Adipose tissue (tissue), 3 donors: ENCODE measurements at regions not wholly inside any gene's neighbourhood (a gene's known extent, or its start where the extent isn't known, plus 50 kb on each side); places are given as distances from the start of the nearest gene placed in this dataset.

ENCODE experiments used
- H3K27ac ChIP-seq: one replicate; pipeline ENCODE4 v1.5.1; 2013; ENCODE audit warnings: low read depth, low read length
- WGBS, 3 donors: extraction: QIAGEN DNeasy Blood & Tissue Kit; methylation state at CpG; one replicate each; pipeline ENCODE4 v1.1.7; 2013; 5-methylcytosine and 5-hydroxymethylcytosine counted together
- donor health status: healthy with polysubstance abuse.
- donor health status: Bipolar disorder and iron deficiency.
- donor health status: healthy.

- WGBS, 3 donors, result 38 to 64% (median 62%) methylated on average over 1 of the region's 1 CpG
- H3K27ac ChIP-seq, result no peak overlapping the region
Observed at GRCh38 chr3:10616321-10616720, 110.9 kb upstream of the ATP2B2 start.

- H3K27ac ChIP-seq, result no peak overlapping the region
- WGBS, 3 donors, result 44 to 55% (median 51%) methylated on average over 11 of the region's 11 CpGs
Observed at GRCh38 chr3:10619989-10620832, 114.8 kb upstream of the ATP2B2 start.

DNA sequence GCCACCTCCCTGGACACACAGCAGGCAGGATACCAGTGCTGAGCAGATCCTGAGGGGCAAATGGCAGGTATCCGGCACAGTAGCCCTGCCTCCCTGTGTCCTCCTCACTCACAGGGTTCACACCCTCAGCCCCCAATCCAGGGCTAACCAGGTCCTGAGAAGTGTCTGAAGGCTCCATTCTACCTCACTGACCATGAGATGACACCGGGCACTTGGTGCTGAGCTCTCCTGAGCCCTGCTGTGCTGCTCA lies 115.4 kb upstream of the ATP2B2 start:
- 49 to 55% (median 53%) methylated on average over 2 of the region's 2 CpGs for WGBS, 3 donors
- no peak overlapping the region for H3K27ac ChIP-seq

DNA sequence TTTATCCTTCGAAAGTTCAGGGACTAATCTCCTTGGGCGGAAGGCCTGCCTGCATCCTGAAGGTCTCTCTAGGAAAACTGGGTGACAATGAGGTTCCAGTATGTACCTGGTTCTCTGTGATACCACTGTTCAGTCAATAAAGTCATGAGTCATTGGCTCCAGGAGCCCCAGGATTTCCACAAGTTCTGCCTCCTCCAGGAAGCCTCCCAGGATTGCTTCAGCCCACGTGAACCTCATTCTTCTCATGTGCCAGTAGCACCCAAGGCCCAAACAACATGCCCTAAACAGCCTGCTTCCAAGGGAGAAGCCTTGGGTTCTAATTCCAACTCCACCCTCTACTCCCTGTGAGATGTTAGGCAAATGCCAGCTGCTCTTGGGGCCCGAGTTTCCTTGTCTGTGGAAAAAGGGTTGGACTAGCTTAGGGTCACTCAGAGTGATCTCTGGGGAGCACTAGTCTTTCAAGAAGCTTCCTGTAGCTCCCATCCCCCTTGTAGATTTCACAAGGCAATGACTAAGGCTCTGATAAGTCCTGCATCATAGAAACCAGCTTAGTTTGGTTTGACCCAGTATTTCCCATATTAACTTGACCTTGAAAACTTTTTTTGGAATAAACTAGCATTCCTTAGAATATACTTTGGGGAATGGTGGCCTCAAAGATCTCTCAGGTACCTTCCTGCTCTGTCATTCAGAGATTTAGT lies 118.3 kb upstream of the ATP2B2 start:
- no peak overlapping the region for H3K27ac ChIP-seq
- WGBS, 3 donors, result 75 to 89% (median 82%) methylated on average over 4 of the region's 4 CpGs

DNA sequence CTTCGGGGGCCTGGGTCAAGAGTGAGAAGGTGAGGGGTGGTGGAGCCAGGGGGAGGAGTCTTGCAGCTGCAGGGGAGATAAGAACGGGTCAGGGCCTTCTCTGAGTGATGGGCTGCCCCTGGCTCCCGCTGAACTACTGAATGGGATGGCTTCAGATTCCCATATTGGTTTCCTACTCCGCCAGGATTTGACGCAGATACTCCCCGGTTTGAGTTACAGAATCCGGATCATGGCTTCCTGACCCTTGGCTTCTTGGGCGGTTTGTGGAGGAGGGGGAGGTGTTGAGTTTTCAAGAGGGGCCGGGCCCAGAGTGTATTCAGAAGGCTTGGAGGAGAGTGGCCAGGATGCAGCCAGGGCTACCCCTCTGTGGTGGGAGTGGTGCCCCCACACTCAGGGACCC lies 119.9 kb upstream of the ATP2B2 start:
- WGBS, 3 donors, result 25 to 55% (median 37%) methylated on average over 9 of the region's 9 CpGs

GRCh38 chr3:10627884-10628572 lies 122.6 kb upstream of the ATP2B2 start:
- WGBS, 3 donors, result 47 to 76% (median 73%) methylated on average over 13 of the region's 13 CpGs
- H3K27ac ChIP-seq, result no peak overlapping the region

More for the DNA sequence above, 119.9 kb upstream of the ATP2B2 start:
- H3K27ac ChIP-seq, result no peak overlapping the region

DNA sequence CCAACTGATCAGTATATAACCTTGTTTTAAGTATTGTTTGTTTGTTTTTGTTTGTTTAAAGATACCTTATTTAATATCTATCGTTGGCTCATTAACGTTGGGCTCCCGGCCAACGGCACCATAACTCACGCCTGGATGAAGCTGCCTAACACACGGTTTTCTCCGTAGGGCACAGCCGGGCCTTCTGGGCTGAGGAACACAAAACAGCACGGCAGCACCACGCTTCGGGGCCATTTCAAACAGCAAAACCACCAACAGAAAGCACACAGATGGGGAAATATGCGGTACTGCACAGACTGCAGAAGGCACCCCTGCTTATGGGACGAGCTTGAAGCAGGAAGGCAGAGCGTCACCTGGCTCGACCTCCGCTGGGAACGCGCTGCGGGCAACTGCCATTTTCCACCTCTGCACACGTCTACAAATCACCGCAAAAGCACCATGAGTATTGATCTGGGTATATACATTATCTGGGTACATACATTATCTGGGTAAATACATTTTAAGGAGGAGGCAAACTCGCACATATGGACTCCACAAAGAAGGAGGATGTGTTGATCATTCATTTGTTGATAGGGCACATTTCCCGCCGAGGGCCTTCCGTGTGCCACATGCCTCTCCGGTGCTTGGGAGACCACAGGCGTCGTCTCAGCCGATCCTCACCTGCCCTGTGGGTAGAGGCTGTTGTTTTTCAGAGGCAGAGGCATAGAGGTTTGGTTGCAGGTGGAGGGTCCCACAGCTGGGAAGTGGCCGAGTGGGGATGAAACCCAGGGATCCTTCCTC lies 123.7 kb upstream of the ATP2B2 start:
- no peak overlapping the region for H3K27ac ChIP-seq

DNA sequence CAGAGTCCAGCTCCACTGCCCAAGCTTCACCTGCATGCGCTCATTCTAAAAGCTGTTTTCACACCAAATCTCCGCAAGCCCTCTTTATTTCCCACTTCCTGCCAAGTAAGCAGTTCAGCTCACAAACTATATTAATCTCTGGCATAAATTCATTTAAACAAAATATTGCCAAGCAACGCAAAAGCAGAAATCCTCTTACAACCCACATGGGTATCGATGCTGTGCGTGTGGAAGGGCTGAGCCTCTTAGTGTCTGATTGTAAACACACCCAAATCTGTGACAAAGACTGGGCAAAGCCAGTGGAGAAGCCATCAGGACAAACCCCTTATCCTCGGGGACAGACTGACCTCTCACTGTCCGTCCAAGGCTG lies 124.3 kb upstream of the ATP2B2 start:
- WGBS, 3 donors, result 61 to 80% (median 71%) methylated on average over 7 of the region's 7 CpGs
- H3K27ac ChIP-seq, result no peak overlapping the region

More for the DNA sequence above, 123.7 kb upstream of the ATP2B2 start:
- WGBS, 3 donors, result 80 to 88% (median 88%) methylated on average over 30 of the region's 30 CpGs

GRCh38 chr3:10631224-10631623 lies 125.8 kb upstream of the ATP2B2 start:
- H3K27ac ChIP-seq, result no peak overlapping the region
- 75 to 96% (median 81%) methylated on average over 1 of the region's 1 CpG for WGBS, 3 donors

- 82 to 88% (median 88%) methylated on average over 6 of the region's 6 CpGs for WGBS, 3 donors
Observed at GRCh38 chr3:10632125-10632524, 126.7 kb upstream of the ATP2B2 start.

GRCh38 chr3:10632741-10633140 lies 127.4 kb upstream of the ATP2B2 start:
- 78 to 84% (median 78%) methylated on average over 3 of the region's 3 CpGs for WGBS, 3 donors
- no peak overlapping the region for H3K27ac ChIP-seq

More at GRCh38 chr3:10632125-10632524, 126.7 kb upstream of the ATP2B2 start:
- H3K27ac ChIP-seq, result no peak overlapping the region

DNA sequence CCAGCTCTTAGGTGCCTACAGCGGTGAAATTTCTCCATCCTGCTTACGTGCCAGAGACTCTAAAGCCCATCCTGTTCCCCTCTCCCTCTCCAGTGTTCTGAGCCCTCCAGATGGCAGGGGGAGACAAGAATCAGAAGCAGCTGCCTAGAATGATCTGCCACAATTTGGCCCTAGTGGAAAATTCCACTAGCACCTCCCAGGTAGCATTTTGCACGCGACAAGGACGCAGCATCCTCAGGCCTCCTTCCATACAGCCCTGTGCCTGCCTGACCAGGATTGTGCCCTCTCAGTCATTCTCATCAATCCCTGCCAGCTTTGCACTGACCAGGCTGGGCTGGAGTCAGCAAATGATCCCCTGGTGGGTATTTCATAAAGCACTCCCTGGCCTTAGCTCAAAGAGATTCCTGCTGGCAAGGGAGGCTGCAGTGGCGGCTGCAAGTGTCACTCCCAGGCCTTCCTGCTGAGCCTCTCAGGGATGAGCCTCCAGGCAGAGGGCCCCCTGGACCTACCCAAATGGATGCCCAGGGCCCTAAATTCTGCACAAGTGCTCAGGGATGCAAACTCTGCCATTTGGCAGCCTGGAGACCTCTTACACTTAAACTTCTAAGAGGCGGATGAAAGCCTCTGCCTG lies 130.2 kb upstream of the ATP2B2 start:
- H3K27ac ChIP-seq, result no peak overlapping the region
- WGBS, 3 donors, result 77 to 79% (median 77%) methylated on average over 7 of the region's 7 CpGs

DNA sequence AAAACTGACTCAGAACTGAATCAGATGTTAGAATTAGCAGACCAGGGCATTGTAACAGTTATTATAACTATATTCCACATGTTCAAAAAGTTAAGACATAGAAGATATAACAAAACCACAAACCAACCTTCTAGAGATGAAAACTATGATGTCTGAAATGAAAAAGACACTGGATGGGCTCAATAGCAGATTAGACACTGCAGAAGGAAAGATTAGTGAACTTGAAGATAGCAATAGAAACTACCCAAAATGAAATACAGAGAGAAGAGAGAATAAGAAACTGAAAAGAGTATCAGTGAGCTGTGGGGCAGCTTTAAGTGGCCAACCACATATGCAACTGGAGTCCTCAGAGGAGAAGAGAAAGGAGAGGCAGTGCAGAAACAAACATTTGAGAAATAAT lies 132.0 kb upstream of the ATP2B2 start:
- H3K27ac ChIP-seq, result no peak overlapping the region

DNA sequence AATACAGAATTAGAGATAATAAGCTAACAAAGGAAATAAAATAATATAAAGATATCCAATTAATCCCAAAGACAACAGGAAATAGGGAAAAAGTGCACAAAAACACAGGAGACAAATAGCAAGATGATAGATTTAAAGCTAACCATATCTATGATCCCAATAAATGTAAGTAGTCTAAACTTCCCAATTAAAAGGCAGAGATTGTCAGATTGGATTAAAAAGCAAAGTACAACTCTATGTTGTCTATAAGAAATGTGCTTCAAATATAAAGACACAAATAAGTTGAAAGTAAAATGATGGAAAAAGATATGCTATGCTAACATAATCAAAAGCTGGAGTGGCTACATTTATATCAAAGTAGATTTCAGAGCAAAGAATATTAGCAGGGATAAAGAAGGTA lies 133.1 kb upstream of the ATP2B2 start:
- no peak overlapping the region for H3K27ac ChIP-seq

DNA sequence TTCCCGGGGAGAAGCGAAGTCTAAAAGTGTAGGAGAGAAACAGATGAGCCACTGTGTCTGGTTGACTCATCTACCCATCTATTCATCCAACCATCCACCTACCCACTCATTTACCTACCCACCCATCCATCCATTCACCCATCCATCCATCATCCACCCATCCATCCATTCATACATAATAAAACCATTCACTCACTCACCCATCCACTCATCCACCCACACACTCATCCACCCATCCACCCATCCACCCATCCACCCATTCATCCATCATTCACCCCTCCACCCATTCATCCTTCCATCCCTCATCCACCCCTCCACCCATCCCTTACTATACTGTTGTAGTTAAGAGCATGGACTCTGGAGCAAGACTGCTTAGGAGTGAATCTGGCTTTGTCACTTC lies 136.4 kb upstream of the ATP2B2 start:
- 87 to 98% (median 94%) methylated on average over 2 of the region's 2 CpGs for WGBS, 3 donors
- H3K27ac ChIP-seq, result no peak overlapping the region

DNA sequence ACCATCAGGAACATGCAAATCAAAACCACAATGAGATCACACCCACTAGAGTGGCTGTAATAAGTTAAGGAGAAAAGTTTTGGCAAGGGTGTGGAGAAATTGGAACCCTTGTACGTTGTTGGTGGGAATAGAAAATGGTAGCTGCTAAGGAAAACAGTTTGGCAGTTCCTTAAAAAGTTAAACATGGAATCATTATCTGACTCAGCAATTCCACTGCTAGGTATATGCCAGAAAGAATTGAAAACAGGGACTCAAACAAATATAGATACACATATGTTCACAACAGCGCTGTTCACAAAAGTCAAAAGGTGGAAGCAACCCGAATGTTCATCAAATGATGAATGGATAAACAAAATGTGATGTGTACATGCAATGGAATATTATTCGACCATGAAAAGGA lies 138.8 kb upstream of the ATP2B2 start:
- 56 to 73% (median 72%) methylated on average over 4 of the region's 4 CpGs for WGBS, 3 donors
- H3K27ac ChIP-seq, result no peak overlapping the region

GRCh38 chr3:10645800-10646199 lies 140.4 kb upstream of the ATP2B2 start:
- no peak overlapping the region for H3K27ac ChIP-seq
- 41 to 51% (median 46%) methylated on average over 7 of the region's 7 CpGs for WGBS, 3 donors

DNA sequence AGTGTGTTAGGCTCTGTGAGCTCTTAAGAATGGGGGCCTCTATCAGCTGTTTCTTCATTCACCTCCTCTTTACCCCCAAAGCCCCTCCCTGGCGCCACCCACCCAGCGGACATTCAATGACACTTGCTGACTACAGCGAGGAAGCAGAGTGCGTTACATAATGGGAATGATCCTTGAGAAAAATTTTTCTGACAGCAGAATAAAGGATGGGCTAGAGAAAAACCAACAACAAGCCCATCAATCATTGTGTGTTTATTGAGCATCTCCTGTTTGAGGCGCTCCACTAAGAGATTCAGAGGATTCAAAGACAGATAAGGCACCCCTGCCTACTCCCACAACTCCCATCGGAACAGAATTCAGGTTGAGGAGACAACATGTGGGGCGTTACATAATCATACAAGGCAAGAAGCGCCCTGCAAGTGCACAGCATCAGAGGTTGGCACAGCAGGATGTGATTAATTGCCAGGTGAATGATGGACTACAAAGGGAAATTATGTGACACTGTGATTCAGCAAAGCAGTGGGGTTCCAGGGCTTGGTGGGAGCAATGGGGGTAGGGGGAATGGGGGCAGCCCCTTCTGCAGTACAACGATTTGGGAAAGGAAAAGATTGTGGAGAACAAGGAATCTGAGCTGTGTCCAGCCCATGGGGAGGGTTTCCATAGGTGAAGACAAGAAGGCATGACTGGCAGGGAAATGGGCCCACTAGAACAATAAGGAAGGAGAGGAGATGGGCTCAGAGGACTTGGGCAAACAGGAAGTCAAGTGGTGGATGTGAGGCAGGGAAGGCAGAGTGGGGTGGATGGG lies 141.3 kb upstream of the ATP2B2 start:
- no peak overlapping the region for H3K27ac ChIP-seq
- 43 to 69% (median 55%) methylated on average over 9 of the region's 9 CpGs for WGBS, 3 donors
